ENCODE measurements at regions not wholly inside any gene's neighbourhood (a gene's known extent, or its start where the extent isn't known, plus 50 kb on each side); places are given as distances from the start of the nearest gene placed in this dataset.

DNA sequence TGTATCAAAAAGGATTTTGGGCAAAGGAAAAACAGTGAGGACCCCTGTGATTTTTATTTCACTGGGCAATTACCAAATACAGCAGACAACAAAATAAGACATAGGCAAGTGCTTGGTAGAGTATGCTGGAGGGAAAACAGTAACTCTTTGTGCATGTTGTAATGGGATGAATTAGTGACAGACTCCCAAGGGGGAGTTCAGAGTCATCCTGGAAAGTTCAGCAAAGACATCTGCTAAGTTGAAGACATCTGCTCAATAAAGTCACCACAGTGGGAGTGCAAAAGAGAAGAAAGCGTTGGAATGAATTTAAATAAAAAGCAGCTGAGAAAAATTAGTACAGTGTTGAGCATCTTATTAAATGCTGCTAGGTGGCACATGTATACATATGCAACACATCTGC, 378.8 kb upstream of the ISX start:
- Histone ChIP-seq H3K9me3 (replicated peaks) (no peaks in the 10 kb centered on the region), H3K27me3 (ENCODE audit: low read depth) (peaks cover 7% of the 10 kb centered on the region), H3K4me1 (no peaks in the 10 kb centered on the region), H3K4me3 (no peak overlapping the region), H3K27ac (replicated peaks) (no peak overlapping the region), H3K36me3 (no peaks in the 10 kb centered on the region)
- intact Hi-C loops (cut with micrococcal nuclease) = no loop called here
- TF ChIP-seq, protein P1, sequence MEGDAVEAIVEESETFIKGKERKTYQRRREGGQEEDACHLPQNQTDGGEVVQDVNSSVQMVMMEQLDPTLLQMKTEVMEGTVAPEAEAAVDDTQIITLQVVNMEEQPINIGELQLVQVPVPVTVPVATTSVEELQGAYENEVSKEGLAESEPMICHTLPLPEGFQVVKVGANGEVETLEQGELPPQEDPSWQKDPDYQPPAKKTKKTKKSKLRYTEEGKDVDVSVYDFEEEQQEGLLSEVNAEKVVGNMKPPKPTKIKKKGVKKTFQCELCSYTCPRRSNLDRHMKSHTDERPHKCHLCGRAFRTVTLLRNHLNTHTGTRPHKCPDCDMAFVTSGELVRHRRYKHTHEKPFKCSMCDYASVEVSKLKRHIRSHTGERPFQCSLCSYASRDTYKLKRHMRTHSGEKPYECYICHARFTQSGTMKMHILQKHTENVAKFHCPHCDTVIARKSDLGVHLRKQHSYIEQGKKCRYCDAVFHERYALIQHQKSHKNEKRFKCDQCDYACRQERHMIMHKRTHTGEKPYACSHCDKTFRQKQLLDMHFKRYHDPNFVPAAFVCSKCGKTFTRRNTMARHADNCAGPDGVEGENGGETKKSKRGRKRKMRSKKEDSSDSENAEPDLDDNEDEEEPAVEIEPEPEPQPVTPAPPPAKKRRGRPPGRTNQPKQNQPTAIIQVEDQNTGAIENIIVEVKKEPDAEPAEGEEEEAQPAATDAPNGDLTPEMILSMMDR (IDR thresholded peaks at IDR 0.05; ENCODE audit: borderline replicate concordance) = no peak
- DNase-seq = no peak

DNA sequence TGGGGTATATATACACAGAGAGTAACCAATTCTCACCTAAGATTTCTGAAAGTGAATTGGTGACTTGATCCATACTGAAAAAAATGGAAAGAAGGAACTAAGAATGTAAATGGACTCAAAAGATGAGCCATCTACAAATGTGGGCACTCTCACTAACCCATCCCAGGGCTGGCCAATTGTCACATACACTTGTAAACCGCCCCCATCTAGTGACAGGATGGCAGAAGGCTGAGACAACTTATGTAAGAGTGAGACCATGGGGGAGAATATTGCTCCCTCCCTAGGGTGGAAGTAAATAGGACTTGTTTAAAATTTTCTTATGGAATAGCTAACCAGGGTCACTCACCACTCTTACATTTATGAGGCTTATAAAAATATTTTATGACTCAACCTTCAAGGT, 377.1 kb upstream of the ISX start:
- H3K4me3 ChIP-seq = no peak overlapping the region

DNA sequence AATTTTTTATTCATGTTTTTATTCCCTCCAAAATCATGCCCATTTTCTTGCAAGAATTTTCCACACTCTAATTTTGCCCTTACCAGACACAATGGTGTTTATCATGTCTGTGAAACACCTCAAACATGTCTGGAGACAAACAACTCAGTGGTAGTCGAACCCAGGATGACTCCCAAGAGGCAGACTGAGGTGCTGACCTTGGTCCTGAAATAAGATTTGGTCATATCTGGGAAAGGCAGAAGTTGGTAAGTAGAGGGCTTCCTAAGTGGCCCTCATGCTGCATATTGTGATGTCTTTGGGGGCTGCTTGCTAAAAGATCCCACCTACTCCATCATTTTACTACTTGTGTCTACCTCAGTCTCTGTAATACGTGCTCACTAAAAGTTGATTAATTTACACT, 369.4 kb upstream of the ISX start:
- Histone ChIP-seq H3K27me3 (ENCODE audit: low read depth) (peaks cover 61% of the 10 kb centered on the region), H3K4me1 (no peaks in the 10 kb centered on the region), H3K9me3 (replicated peaks) (no peaks in the 10 kb centered on the region), H3K4me3 (no peak overlapping the region), H3K27ac (replicated peaks) (no peak overlapping the region), H3K36me3 (no peaks in the 10 kb centered on the region)
- intact Hi-C loops (cut with micrococcal nuclease) = no loop called here
- DNase-seq = no peak
- TF ChIP-seq, protein P1 (IDR thresholded peaks at IDR 0.05; ENCODE audit: borderline replicate concordance) = no peak

More for the DNA sequence above, 377.1 kb upstream of the ISX start:
- DNase-seq = no peak
- intact Hi-C loops (cut with micrococcal nuclease) = no loop called here
- Histone ChIP-seq H3K27me3 (ENCODE audit: low read depth) (peaks cover 7% of the 10 kb centered on the region), H3K9me3 (replicated peaks) (no peaks in the 10 kb centered on the region), H3K4me1 (no peaks in the 10 kb centered on the region), H3K27ac (replicated peaks) (no peak overlapping the region), H3K36me3 (no peaks in the 10 kb centered on the region)
- TF ChIP-seq, protein P1 (IDR thresholded peaks at IDR 0.05; ENCODE audit: borderline replicate concordance) = no peak

DNA sequence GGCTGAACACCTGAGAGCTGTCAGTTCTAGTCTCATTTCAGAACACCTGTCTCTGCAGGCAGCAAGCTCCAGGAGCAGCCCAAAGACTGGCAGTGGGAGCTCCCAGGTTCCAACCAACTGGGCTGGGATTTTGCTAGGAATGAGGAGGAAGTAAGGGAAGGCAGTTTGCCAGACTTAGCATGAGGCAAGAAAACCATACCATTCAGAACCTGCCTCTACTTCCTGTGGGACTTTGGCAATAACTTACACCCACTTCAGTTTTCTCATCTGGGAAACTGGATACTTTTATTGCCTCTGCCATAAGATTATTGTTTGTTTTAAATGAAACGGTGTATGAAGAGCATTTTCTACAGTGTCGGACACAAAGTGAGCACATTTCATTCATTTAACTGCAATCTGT, 363.7 kb upstream of the ISX start:
- DNase-seq = no peak
- Histone ChIP-seq H3K27me3 (ENCODE audit: low read depth) (peaks cover 62% of the 10 kb centered on the region), H3K4me3 (no peak overlapping the region), H3K9me3 (replicated peaks) (no peaks in the 10 kb centered on the region), H3K4me1 (no peaks in the 10 kb centered on the region), H3K27ac (replicated peaks) (no peak overlapping the region), H3K36me3 (no peaks in the 10 kb centered on the region)
- TF ChIP-seq, protein P1 (IDR thresholded peaks at IDR 0.05; ENCODE audit: borderline replicate concordance) = no peak
- intact Hi-C loops (cut with micrococcal nuclease) = no loop called here

DNA sequence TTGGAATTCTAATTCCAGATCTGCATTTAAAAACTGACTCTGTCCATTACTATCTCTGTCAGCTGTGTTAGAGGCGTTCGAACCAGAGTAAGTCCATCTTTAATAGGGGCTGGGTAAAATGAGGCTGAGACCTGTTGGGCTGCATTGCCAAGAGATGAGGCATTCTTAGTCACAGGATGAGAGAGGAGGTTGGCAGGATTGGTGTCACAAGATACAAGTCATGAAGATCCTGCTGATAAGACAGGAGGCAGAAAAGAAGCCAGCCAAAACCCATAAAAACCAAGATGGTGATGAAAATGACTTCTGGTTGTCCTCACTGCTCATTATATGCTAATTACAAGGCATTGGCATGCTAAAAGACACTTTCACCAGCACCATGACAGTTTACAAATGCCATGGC, 356.3 kb upstream of the ISX start:
- H3K4me3 ChIP-seq = no peak overlapping the region
- H3K9me3 ChIP-seq (replicated peaks) = no peaks in the 10 kb centered on the region
- peaks cover 65% of the 10 kb centered on the region for H3K27me3 ChIP-seq (ENCODE audit: low read depth)
- no peak for DNase-seq
- no peak overlapping the region for H3K27ac ChIP-seq (replicated peaks)
- intact Hi-C loops (cut with micrococcal nuclease) = no loop called here
- H3K4me1 ChIP-seq = no peaks in the 10 kb centered on the region
- no peaks in the 10 kb centered on the region for H3K36me3 ChIP-seq
- TF ChIP-seq, protein P1 (IDR thresholded peaks at IDR 0.05; ENCODE audit: borderline replicate concordance) = no peak

DNA sequence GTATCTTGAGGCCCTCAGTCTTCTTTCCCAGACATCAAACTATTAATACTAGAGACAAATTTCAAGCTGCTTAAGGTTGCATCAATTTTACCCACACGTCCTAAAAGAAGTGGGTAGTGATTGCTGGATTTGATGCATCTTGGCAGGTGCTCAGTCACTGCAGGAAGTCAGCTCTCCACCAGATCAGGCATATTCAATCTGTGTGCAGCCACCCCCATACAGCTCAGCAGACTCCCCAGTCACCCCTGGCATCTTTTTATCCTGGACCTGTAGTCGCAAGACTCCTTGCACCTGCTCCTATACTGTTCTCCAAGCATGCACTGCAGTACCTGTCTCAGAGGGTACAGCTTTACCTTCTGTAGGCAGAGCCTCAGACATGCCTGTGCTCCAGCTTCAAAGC, 343.1 kb upstream of the ISX start:
- Histone ChIP-seq H3K4me3 (no peak overlapping the region), H3K4me1 (no peaks in the 10 kb centered on the region), H3K27me3 (ENCODE audit: low read depth) (peaks cover 37% of the 10 kb centered on the region), H3K27ac (replicated peaks) (no peak overlapping the region), H3K9me3 (replicated peaks) (peaks cover 37% of the 10 kb centered on the region), H3K36me3 (no peaks in the 10 kb centered on the region)
- intact Hi-C loops (cut with micrococcal nuclease) = no loop called here
- DNase-seq = no peak
- TF ChIP-seq, protein P1 (IDR thresholded peaks at IDR 0.05; ENCODE audit: borderline replicate concordance) = no peak

All from left ventricle myocardium inferior (tissue), 1 donor.